Tibial nerve (tissue), 4 donors: ENCODE measurements at regions not wholly inside any gene's neighbourhood (a gene's known extent, or its start where the extent isn't known, plus 50 kb on each side); places are given as distances from the start of the nearest gene placed in this dataset.
"Not testable (repeated sequence)": the region's sequence is repeated elsewhere in the genome, so short reads cannot be mapped to it uniquely, and the experiment has no call there.

Source experiments
- DNase-seq, 2 donors: peaks; one replicate each; pipeline ENCODE4 v3.0.0-alpha.2; 2019; ENCODE audit warnings: low spot score in 2 of 2
- H3K27ac ChIP-seq, 4 donors: fragments of 200-600 bp; sonication (generic) in 3 of 4; one replicate each; pipeline ENCODE4 v1.5.1; 2017 to 2019; ENCODE audit warnings: mild to moderate bottlenecking in 1 of 4
- H3K27me3 ChIP-seq, 2 donors: fragments of 200-600 bp; sonication (generic) in 1 of 2; one replicate each; pipeline versions ENCODE4 v1.5.1 to v1.6.0; 2017 to 2019
- H3K36me3 ChIP-seq, 3 donors: fragments of 200-600 bp; sonication (generic); one replicate each; pipeline ENCODE4 v1.5.1; 2018 to 2019
- H3K4me1 ChIP-seq, 4 donors: fragments of 200-600 bp; sonication (generic) in 3 of 4; one replicate each; pipeline ENCODE4 v1.5.1; 2017 to 2019
- H3K4me3 ChIP-seq, 4 donors: fragments of 200-600 bp; sonication (generic) in 3 of 4; one replicate each; pipeline ENCODE4 v1.5.1; 2017 to 2019; ENCODE audit warnings: mild to moderate bottlenecking in 1 of 4, moderate library complexity in 1 of 4
- H3K9me3 ChIP-seq, 4 donors: fragments of 200-600 bp; sonication (generic) in 3 of 4; one replicate each; pipeline ENCODE4 v1.5.1; 2017 to 2019
- CTCF ChIP-seq, 5 experiments: fragments of 200-600 bp in 3 of 5; fragments of 450-650 bp in 2 of 5; sonication (generic) in 3 of 5; IDR thresholded peaks; one replicate each; pipeline ENCODE4 v1.5.1; 2016 to 2019; ENCODE audit warnings: antibody characterized with exemption in 5 of 5, mild to moderate bottlenecking in 3 of 5, moderate library complexity in 2 of 5
- EP300 ChIP-seq, 2 donors: sonication (generic); formaldehyde crosslinking; IDR thresholded peaks; one replicate each; pipeline ENCODE4 v1.6.1; 2017; ENCODE audit warnings: antibody characterized with exemption in 2 of 2, mild to moderate bottlenecking in 1 of 2
- POLR2A ChIP-seq, 2 donors: fragments of 450-650 bp; IDR thresholded peaks; one replicate each; pipeline ENCODE4 v1.6.1; 2017; ENCODE audit warnings: antibody characterized with exemption in 2 of 2, mild to moderate bottlenecking in 2 of 2, moderate library complexity in 2 of 2
- WGBS, 2 donors: methylation state at CpG; one replicate each; pipeline ENCODE4 v1.1.5; 2018; 5-methylcytosine and 5-hydroxymethylcytosine counted together

- no peak overlapping the region for H3K4me3 ChIP-seq
- DNase-seq = no peak
- peaks cover 0 to 9% (median 0%) of the 10 kb centered on the region in 4 donors for H3K4me1 ChIP-seq
- H3K27ac ChIP-seq = no peak overlapping the region
- TF ChIP-seq CTCF (IDR thresholded peaks at IDR 0.05) (no peak), EP300 (IDR thresholded peaks at IDR 0.05) (no peak)
- H3K36me3 ChIP-seq = no peaks in the 10 kb centered on the region
- 72 to 81% methylated on average over 9 of the region's 9 CpGs for WGBS, 2 donors
- H3K27me3 ChIP-seq = no peaks in the 10 kb centered on the region
- H3K9me3 ChIP-seq = no peaks in the 10 kb centered on the region
Observed at GRCh38 chr4:181827246-181827645, 416.0 kb upstream of the TENM3 start.

DNA sequence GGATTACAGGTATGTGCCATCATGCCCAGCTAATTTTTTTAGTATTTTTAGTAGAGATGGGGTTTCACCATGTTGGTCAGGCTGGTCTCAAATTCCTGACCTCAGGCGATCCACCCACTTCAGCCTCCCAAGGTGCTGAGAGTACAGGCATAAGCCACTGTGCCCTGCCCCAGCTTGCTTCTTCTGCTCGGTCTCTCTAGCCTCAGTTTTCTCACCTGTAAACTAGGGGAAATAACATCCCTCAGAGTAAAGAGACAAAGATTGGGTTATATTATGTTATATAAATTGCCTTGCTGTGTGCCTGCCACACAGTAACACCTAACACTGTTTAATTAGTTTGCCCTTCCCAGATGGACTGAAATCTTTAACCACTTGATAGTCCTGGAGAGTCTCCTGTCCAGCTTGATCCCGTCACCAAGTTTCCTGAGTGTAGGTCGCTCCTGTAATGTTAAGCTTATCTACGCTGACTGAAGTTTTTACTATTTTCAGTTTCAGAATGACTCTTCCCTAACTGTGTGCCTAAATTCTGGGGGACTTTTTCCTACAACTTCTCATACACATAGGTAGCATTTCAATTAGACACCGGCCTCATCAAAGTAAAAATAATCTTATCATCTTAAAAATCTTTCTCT, 412.7 kb upstream of the TENM3 start:
- no peaks in the 10 kb centered on the region for H3K36me3 ChIP-seq
- TF ChIP-seq CTCF (IDR thresholded peaks at IDR 0.05) (no peak), POLR2A (IDR thresholded peaks at IDR 0.05) (no peak), EP300 (IDR thresholded peaks at IDR 0.05) (no peak)
- DNase-seq = no peak
- no peaks in the 10 kb centered on the region for H3K9me3 ChIP-seq
- H3K27me3 ChIP-seq = no peaks in the 10 kb centered on the region
- H3K27ac ChIP-seq = no peak overlapping the region
- 76 to 79% methylated on average over 6 of the region's 6 CpGs for WGBS, 2 donors
- no peaks in the 10 kb centered on the region for H3K4me1 ChIP-seq
- H3K4me3 ChIP-seq = no peak overlapping the region

DNA sequence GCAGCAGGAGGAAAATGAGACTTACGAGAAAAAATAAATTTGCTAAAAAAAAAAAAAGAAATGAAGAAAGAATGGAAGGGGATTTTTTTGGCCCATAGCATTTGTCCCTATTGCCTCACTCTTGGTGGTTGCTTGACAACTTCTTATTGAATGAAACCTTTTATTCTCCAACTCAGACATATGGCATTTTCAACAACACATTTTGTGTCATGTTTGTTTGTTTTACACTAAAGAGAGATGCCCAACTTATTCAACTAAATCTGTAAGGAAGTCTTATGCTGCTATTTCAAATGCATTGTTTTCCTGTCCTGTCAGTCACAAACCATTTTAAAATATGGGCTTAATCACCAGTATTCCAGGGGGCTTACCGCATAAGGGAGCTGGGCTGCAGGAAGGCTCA, 409.1 kb upstream of the TENM3 start:
- Histone ChIP-seq H3K27me3 (no peaks in the 10 kb centered on the region), H3K4me1 (no peaks in the 10 kb centered on the region), H3K27ac (no peak overlapping the region), H3K9me3 (no peaks in the 10 kb centered on the region), H3K36me3 (no peaks in the 10 kb centered on the region), H3K4me3 (no peak overlapping the region)
- no peak for TF ChIP-seq EP300 (IDR thresholded peaks at IDR 0.05)
- no peak for TF ChIP-seq CTCF (IDR thresholded peaks at IDR 0.05)
- TF ChIP-seq POLR2A (IDR thresholded peaks at IDR 0.05) = no peak
- WGBS, 2 donors = 67% methylated on average over 2 of the region's 2 CpGs
- no peak for DNase-seq

- H3K36me3 ChIP-seq = no peaks in the 10 kb centered on the region
- 86 to 88% methylated on average over 5 of the region's 5 CpGs for WGBS, 2 donors
- H3K4me1 ChIP-seq = no peaks in the 10 kb centered on the region
- TF ChIP-seq POLR2A (IDR thresholded peaks at IDR 0.05) (no peak), CTCF (IDR thresholded peaks at IDR 0.05) (no peak), EP300 (IDR thresholded peaks at IDR 0.05) (no peak)
- DNase-seq = no peak
- H3K9me3 ChIP-seq = peaks cover 0 to 4% (median 0%) of the 10 kb centered on the region in 4 donors
- H3K4me3 ChIP-seq = no peak overlapping the region
- no peak overlapping the region for H3K27ac ChIP-seq
- H3K27me3 ChIP-seq = no peaks in the 10 kb centered on the region
Observed at GRCh38 chr4:181835348-181835747, 407.9 kb upstream of the TENM3 start.

GRCh38 chr4:181838253-181838652, 404.9 kb upstream of the TENM3 start:
- Histone ChIP-seq H3K4me3 (no peak overlapping the region), H3K36me3 (no peaks in the 10 kb centered on the region), H3K4me1 (no peaks in the 10 kb centered on the region), H3K9me3 (peaks cover 0 to 4% (median 0%) of the 10 kb centered on the region in 4 donors), H3K27me3 (no peaks in the 10 kb centered on the region), H3K27ac (no peak overlapping the region)
- no peak for TF ChIP-seq EP300 (IDR thresholded peaks at IDR 0.05)
- TF ChIP-seq CTCF (IDR thresholded peaks at IDR 0.05) = no peak
- WGBS, 2 donors = 79 to 81% methylated on average over 3 of the region's 3 CpGs
- no peak for DNase-seq

DNA sequence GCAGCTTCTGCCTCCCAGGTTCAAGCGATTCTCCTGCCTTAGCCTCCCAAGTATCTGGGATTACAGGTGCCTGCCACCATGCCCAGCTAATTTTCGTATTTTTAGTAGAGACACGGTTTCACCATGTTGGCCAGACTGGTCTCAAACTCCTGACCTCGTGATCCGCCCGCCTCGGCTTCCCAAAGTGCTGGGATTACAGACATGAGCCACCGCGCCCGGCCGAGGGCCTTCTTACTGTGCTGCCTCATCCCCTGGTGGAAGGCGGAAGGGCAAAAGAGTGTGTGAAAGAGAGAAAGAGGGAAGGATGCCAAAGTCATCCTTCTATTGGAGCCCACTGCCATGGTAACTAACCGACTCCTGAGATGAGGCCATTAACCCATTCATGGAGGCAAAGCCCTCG, 399.4 kb upstream of the TENM3 start:
- 92% methylated on average over 14 of the region's 14 CpGs for WGBS, 2 donors
- not testable (repeated sequence) for DNase-seq, H3K27ac ChIP-seq, H3K27me3 ChIP-seq, H3K9me3 ChIP-seq, H3K36me3 ChIP-seq, H3K4me3 ChIP-seq, H3K4me1 ChIP-seq
